Omental fat pad (tissue), 3 donors: ENCODE measurements at regions not wholly inside any gene's neighbourhood (a gene's known extent, or its start where the extent isn't known, plus 50 kb on each side); places are given as distances from the start of the nearest gene placed in this dataset.

Experiments
- ATAC-seq: fragments of 150-250 bp; one replicate; pipeline ENCODE4 v1.9.1; 2016; ENCODE audit warnings: mild to moderate bottlenecking, moderate library complexity; ENCODE audit not compliant: low FRiP score
- DNase-seq: peaks from one replicate; pipeline ENCODE4 v3.0.0-alpha.2; 2019; ENCODE audit warnings: low spot score
- TF ChIP-seq, protein P1 (sequence below), 3 donors: fragments of 450-650 bp; IDR thresholded peaks; one replicate each; pipeline ENCODE4 v1.5.1; 2016 to 2017; ENCODE audit warnings: antibody characterized with exemption in 3 of 3, mild to moderate bottlenecking in 3 of 3, moderate library complexity in 2 of 3

DNA sequence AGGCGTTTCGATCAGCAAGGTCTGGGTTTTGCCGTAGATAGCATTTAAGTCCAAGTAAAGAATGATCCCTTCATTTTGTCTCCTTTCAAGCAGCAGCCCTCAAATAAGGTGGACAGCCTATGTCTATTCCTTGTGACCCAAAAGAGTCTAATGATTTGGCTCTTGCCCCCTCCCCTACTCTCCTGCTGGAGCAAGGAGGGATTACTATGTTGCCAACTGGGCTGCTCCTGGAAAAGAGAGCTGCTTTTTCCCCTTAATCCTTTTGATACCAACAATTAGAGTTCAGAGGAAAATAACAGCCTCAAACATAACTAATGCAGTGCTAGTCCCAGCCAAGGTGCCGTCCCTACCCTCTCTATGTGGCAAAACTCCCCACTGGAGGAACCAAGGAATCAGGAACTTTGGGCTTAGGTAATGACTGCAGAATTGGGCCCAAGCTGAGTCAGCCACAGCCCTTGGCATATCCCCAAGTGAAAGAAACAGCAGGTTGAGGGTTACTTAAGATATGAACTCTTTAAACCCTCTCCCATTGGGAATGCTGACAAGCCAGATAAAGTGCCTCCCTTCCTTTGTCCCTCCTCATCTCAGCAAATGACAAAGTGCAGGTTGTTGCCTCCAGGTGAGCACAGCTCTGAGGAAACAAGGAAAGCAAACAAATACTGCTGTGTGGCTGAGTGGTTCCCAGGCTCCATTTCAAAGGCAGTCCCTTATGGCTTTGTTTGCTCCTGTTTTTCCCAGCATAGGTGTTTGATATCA is 643.7 kb downstream of the INHBA start:
- ATAC-seq, result no peak
- TF ChIP-seq, protein P1, sequence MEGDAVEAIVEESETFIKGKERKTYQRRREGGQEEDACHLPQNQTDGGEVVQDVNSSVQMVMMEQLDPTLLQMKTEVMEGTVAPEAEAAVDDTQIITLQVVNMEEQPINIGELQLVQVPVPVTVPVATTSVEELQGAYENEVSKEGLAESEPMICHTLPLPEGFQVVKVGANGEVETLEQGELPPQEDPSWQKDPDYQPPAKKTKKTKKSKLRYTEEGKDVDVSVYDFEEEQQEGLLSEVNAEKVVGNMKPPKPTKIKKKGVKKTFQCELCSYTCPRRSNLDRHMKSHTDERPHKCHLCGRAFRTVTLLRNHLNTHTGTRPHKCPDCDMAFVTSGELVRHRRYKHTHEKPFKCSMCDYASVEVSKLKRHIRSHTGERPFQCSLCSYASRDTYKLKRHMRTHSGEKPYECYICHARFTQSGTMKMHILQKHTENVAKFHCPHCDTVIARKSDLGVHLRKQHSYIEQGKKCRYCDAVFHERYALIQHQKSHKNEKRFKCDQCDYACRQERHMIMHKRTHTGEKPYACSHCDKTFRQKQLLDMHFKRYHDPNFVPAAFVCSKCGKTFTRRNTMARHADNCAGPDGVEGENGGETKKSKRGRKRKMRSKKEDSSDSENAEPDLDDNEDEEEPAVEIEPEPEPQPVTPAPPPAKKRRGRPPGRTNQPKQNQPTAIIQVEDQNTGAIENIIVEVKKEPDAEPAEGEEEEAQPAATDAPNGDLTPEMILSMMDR (IDR thresholded peaks at IDR 0.05), result no peak
- no peak for DNase-seq

DNA sequence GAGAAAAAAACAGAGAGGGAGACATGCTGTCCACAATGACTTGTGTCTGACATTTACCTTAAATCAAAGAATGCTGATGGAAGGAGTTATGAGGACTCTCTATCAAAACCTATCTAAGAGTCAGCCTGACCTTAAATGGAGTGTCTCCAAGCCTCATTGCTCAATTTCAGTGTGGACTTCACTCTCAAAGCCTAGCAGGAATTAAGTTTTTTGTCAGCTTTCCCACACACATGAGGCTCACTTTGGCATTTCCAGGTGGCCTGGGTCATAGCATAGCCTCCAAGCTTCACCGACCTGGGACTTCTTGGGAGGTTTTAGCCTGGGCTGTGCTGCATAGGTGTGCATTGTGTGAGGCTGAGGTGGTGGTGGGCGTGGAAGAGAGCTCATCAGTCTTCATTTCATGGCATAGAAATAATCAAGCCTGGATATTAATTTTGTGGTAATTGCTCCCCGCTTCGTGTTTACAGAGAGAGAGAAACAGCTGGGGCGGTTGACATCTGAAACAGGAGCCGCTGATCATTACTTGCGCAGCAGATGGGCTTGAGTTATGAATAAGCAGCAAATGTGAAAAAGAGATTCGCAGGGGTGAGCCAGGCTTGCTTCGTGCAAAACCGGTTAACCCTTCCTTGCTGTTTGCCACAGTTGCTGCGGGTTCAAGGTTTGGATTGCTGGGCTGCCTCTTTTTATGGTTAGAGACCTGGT is 647.8 kb downstream of the INHBA start:
- TF ChIP-seq, protein P1 (IDR thresholded peaks at IDR 0.05), result no peak
- no peak for DNase-seq
- ATAC-seq, result no peak

DNA sequence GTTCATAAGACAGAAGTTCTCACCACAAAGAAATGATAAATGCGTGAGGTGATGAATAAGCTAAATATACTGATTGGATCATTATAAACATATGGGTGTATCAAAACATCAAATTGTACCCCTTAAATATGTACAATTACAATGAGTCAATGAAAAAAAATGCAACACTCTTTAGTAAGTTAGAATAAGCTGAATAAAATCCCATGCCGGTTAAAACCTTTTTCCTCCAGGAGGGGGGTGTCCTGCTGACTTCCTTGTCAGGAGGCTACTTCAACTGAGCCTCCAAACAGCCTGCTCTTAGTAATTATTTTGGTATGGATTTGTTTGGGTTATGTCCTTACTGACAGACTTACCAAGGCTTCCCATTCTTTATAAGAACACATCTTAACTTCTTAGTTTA is 649.1 kb downstream of the INHBA start:
- ATAC-seq (no peak), DNase-seq (no peak)
- TF ChIP-seq, protein P1 (IDR thresholded peaks at IDR 0.05), result no peak

DNA sequence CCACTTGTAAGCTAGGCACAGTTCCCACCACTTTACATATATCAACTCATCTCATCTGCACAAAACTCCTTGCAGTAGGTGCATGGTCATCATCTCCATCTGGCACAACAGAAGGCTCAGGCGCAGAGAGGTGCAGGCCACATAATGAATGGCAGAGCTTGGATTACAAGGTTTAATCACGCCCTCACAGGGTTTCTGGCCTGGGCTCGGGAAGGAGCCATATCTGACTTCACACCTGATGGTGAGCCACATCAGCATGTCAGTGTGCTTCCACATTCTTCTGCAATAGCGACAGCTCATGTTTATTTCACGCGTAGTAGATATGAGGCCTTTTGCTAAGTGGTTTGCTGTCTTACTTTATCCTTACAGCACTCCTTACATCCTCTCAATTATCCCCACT is 650.2 kb downstream of the INHBA start:
- no peak for ATAC-seq
- TF ChIP-seq, protein P1 (IDR thresholded peaks at IDR 0.05), result no peak
- DNase-seq, result no peak

DNA sequence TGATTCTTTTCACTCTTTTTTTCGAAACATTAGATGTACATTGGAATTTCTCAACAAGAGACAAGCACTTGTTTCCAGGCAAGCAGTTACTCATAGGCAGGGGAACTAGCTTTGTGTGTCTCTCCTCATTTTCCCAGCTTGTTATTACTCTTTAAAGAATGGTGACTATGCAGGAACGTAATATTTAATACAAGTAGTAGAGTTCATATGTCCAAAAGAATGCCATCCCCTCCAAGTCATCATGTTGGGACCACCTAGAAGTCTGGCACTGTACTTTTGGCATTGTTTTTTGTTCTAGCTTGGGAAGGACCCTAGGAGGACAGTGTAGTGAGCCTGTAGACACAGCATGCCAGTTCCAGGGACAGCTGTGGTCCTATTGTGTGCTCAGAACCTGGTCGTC is 650.7 kb downstream of the INHBA start:
- TF ChIP-seq, protein P1 (IDR thresholded peaks at IDR 0.05), result no peak
- ATAC-seq (no peak), DNase-seq (no peak)

DNA sequence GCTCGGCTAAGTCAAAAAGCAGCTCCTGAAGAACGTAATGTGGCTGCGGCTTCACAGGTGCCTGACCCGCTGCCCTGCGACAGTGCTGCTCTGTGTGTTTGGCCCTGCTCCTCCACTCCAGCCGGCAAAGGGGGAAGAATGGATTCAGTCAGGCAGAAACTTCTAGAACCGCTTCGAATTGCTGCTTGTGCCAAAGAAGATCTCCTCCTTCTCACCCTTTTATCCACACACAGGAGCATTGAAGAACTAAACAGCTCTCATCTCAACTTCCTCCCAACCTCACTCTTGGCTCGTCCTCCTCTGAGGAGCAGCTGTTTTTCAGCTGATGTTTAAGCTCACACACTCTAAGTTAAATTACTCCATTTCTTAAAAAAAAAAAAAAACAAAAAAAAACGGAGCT is 651.4 kb downstream of the INHBA start:
- no peak for DNase-seq
- TF ChIP-seq, protein P1 (IDR thresholded peaks at IDR 0.05), result no peak
- ATAC-seq, result no peak

GRCh38 chr7:41051062-41051461 is 651.8 kb downstream of the INHBA start:
- DNase-seq (no peak), ATAC-seq (no peak)
- TF ChIP-seq, protein P1 (IDR thresholded peaks at IDR 0.05), result no peak
